ENCODE measurements at regions not wholly inside any gene's neighbourhood (a gene's known extent, or its start where the extent isn't known, plus 50 kb on each side); places are given as distances from the start of the nearest gene placed in this dataset.

DNA sequence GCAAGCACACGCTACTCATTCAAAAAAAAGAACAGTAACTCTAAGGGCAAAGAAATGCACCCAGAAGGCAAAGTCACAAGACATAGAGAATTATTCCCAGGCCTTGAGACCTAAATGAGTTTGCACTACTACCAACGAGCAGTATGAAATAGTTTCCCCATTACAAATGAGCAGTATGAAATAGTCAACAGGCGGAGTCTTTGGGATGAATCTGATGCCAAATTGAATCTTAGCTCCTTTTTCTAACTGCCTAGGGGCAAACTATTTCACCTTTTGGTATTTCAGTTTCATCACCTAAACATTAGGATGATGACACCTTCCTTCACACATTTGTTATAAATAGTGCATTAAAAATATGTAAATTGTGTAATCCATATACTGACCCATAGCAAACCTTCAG, 213.0 kb upstream of the FAT4 start:
- no peaks in the 10 kb centered on the region for H3K36me3 ChIP-seq (ENCODE audit: insufficient read depth, low read length)
- no peaks in the 10 kb centered on the region for H3K9me3 ChIP-seq (ENCODE audit: low read length)
- H3K9ac ChIP-seq (ENCODE audit: low read length): no peak overlapping the region
- no peak overlapping the region for H3K4me3 ChIP-seq (ENCODE audit: low read depth in 1 of 2, low read length in 2 of 2)
- no peaks in the 10 kb centered on the region for H3K27me3 ChIP-seq (ENCODE audit: control insufficient read depth in 1 of 2, insufficient read depth in 2 of 2, low read length in 2 of 2)
- H3K27ac ChIP-seq (ENCODE audit: low read depth, low read length): no peak overlapping the region
- no peaks in the 10 kb centered on the region for H3K4me1 ChIP-seq (ENCODE audit: insufficient read depth, low read length)

DNA sequence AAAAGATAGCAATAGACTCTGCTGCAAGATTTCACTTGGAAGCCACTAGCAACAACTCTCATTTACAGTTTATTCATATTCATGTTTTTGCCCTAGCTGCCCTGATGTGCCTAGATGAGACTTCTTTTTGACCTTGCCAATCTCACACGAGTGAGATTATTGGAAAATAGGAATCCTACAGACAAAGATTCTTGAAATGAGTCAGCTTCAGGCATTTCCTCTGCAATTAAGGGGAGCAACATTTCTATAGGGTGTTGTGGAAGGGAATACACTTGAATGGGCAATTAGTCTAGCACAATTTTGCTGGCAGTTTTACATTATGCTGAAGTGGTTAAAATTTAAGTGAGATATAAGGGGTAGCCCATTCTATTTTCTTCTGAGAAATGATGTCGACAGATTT, 217.0 kb upstream of the FAT4 start:
- H3K4me1 ChIP-seq (ENCODE audit: insufficient read depth, low read length): no peaks in the 10 kb centered on the region
- H3K27ac ChIP-seq (ENCODE audit: low read depth, low read length): no peak overlapping the region
- no peaks in the 10 kb centered on the region for H3K27me3 ChIP-seq (ENCODE audit: control insufficient read depth in 1 of 2, insufficient read depth in 2 of 2, low read length in 2 of 2)
- H3K9me3 ChIP-seq (ENCODE audit: low read length): no peaks in the 10 kb centered on the region
- H3K4me3 ChIP-seq (ENCODE audit: low read depth in 1 of 2, low read length in 2 of 2): no peak overlapping the region
- no peaks in the 10 kb centered on the region for H3K36me3 ChIP-seq (ENCODE audit: insufficient read depth, low read length)
- no peak overlapping the region for H3K9ac ChIP-seq (ENCODE audit: low read length)

DNA sequence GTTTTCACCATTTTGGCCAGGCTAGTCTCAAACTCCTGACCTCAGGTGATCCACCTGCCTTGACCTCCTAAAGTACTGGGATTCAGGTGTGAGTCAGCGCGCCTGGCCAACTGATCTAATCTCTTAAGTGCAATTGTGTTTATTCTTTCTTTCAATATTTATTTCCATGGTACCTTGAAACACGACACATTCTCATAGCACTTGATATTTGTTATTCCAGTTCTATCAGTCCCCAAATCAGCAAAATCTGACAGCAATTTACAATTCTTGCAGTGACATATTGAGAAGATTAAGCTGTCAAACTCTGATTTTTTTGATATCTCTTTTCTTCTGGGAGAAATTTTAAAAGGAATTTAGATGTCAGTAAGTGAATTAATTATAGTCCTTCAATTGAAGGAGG, 218.1 kb upstream of the FAT4 start:
- no peaks in the 10 kb centered on the region for H3K27me3 ChIP-seq (ENCODE audit: control insufficient read depth in 1 of 2, insufficient read depth in 2 of 2, low read length in 2 of 2)
- no peaks in the 10 kb centered on the region for H3K4me1 ChIP-seq (ENCODE audit: insufficient read depth, low read length)
- no peak overlapping the region for H3K4me3 ChIP-seq (ENCODE audit: low read depth in 1 of 2, low read length in 2 of 2)
- H3K36me3 ChIP-seq (ENCODE audit: insufficient read depth, low read length): no peaks in the 10 kb centered on the region
- no peaks in the 10 kb centered on the region for H3K9me3 ChIP-seq (ENCODE audit: low read length)
- no peak overlapping the region for H3K27ac ChIP-seq (ENCODE audit: low read depth, low read length)
- no peak overlapping the region for H3K9ac ChIP-seq (ENCODE audit: low read length)

DNA sequence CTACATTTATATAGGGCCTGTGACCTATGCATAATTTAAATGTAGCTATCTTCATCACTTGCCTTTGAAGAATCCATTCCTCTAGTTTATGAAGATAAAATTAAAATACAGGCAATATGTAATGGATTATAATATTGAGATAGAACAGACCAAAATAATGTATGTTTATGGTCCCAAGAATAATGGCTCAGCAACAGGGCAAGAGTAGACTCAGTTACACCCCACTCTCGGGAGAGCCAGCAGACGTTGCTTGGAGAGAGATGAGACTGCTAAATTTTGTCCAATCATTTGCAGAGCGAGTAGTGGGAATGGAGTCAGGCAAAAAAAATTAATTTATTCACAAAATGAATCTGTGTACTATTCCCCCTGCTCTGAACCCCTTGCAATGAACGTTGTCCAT, 223.2 kb upstream of the FAT4 start:
- no peak overlapping the region for H3K27ac ChIP-seq (ENCODE audit: low read depth, low read length)
- H3K4me1 ChIP-seq (ENCODE audit: insufficient read depth, low read length): no peaks in the 10 kb centered on the region
- no peaks in the 10 kb centered on the region for H3K9me3 ChIP-seq (ENCODE audit: low read length)
- H3K9ac ChIP-seq (ENCODE audit: low read length): no peak overlapping the region
- H3K36me3 ChIP-seq (ENCODE audit: insufficient read depth, low read length): no peaks in the 10 kb centered on the region
- no peaks in the 10 kb centered on the region for H3K27me3 ChIP-seq (ENCODE audit: control insufficient read depth in 1 of 2, insufficient read depth in 2 of 2, low read length in 2 of 2)
- H3K4me3 ChIP-seq (ENCODE audit: low read depth in 1 of 2, low read length in 2 of 2): no peak overlapping the region

DNA sequence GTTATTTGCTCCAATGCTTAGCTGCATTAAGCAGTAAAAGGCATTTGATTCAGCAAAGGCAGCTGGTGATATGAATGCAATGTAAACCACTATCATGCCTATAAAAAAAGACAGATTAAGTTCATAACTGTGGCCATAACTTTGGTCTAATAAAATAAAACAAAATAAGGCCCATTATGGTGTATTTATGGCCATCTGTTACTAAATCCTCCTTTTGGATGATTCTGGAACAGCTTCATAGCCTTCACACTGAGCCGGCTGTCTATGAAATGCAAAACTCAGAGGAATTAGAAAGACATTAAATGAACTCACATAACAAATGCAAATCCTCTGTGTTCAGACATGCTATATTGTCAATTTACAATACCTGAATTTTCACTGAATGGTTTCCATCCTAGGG, 223.7 kb upstream of the FAT4 start:
- H3K9me3 ChIP-seq (ENCODE audit: low read length): no peaks in the 10 kb centered on the region
- H3K4me3 ChIP-seq (ENCODE audit: low read depth in 1 of 2, low read length in 2 of 2): no peak overlapping the region
- H3K9ac ChIP-seq (ENCODE audit: low read length): no peak overlapping the region
- no peaks in the 10 kb centered on the region for H3K4me1 ChIP-seq (ENCODE audit: insufficient read depth, low read length)
- no peak overlapping the region for H3K27ac ChIP-seq (ENCODE audit: low read depth, low read length)
- no peaks in the 10 kb centered on the region for H3K36me3 ChIP-seq (ENCODE audit: insufficient read depth, low read length)
- H3K27me3 ChIP-seq (ENCODE audit: control insufficient read depth in 1 of 2, insufficient read depth in 2 of 2, low read length in 2 of 2): no peaks in the 10 kb centered on the region

DNA sequence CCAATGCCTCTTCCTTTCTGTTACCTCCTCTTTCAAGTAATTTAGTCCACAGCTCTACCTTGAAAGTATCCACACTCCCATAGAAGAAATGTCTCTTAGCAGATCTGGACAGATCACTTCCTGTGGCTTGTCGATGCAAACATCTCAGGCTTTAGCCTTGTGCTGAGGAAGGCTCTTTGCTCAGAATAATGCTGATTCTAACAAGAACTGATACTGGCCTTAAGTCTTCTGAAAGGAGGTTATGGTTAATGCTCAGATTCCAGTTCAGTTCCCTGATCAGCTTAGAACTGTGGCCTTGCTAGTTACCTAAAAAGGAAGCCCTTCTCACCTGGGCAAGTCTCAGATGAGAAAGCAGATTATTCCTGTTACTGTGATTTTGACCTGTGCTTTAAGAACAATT, 230.1 kb upstream of the FAT4 start:
- no peaks in the 10 kb centered on the region for H3K36me3 ChIP-seq (ENCODE audit: insufficient read depth, low read length)
- no peak overlapping the region for H3K4me3 ChIP-seq (ENCODE audit: low read depth in 1 of 2, low read length in 2 of 2)
- H3K4me1 ChIP-seq (ENCODE audit: insufficient read depth, low read length): no peaks in the 10 kb centered on the region
- no peaks in the 10 kb centered on the region for H3K27me3 ChIP-seq (ENCODE audit: control insufficient read depth in 1 of 2, insufficient read depth in 2 of 2, low read length in 2 of 2)
- no peak overlapping the region for H3K9ac ChIP-seq (ENCODE audit: low read length)
- no peaks in the 10 kb centered on the region for H3K9me3 ChIP-seq (ENCODE audit: low read length)
- H3K27ac ChIP-seq (ENCODE audit: low read depth, low read length): no peak overlapping the region

DNA sequence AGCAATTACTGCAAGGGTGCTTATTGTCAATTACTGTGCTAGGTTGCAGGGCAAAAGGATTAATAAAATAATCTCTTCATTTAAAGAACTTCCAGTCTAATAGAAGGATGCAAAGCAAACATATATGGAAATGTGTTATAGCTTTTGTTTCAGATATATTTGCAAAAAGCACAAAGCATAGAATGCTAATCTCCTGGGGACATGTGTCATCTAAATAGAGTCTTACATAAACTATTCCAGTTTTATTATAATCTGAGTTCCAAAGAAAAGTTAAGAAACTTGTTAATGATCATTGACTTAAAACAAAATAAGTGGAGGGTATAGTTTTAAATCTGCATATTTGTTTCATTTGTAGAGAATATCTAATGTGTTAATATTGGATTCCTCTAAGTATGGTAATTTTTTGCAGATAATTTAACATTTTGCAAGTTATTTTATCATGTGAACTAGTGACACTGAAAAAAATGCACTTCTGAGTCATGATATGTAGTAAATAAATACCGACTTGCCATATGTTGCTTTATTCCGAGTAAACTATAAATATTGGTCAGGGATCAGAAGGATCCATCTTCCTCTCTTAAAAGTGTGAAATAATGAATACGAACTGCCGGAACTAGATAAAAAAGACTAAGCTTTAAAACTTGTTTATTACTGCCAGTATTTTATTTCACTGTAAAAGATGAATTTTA, 231.9 kb upstream of the FAT4 start:
- no peak overlapping the region for H3K27ac ChIP-seq (ENCODE audit: low read depth, low read length)
- no peaks in the 10 kb centered on the region for H3K4me1 ChIP-seq (ENCODE audit: insufficient read depth, low read length)
- no peaks in the 10 kb centered on the region for H3K27me3 ChIP-seq (ENCODE audit: control insufficient read depth in 1 of 2, insufficient read depth in 2 of 2, low read length in 2 of 2)
- H3K36me3 ChIP-seq (ENCODE audit: insufficient read depth, low read length): no peaks in the 10 kb centered on the region
- H3K9me3 ChIP-seq (ENCODE audit: low read length): no peaks in the 10 kb centered on the region
- H3K4me3 ChIP-seq (ENCODE audit: low read depth in 1 of 2, low read length in 2 of 2): no peak overlapping the region
- no peak overlapping the region for H3K9ac ChIP-seq (ENCODE audit: low read length)

DNA sequence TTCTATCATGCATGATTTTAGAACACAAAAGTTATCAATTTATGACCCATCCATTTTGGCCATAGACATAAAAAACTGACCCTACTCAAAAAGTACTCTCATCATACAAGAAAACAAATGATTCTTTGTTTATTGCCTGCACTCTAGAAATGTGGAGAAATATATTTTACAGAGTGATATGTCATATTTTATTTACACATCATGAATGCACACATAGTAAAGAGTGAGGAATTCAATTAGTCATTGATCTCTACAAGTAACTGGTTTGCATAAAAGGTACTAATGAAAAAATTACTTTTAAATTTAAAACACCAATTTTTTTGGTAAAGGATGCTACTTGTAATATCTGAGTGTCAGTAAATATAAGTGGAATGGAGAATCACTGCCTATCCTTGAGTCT, 242.5 kb upstream of the FAT4 start:
- no peak overlapping the region for H3K27ac ChIP-seq (ENCODE audit: low read depth, low read length)
- H3K9ac ChIP-seq (ENCODE audit: low read length): no peak overlapping the region
- H3K4me1 ChIP-seq (ENCODE audit: insufficient read depth, low read length): no peaks in the 10 kb centered on the region
- H3K27me3 ChIP-seq (ENCODE audit: control insufficient read depth in 1 of 2, insufficient read depth in 2 of 2, low read length in 2 of 2): no peaks in the 10 kb centered on the region
- no peak overlapping the region for H3K4me3 ChIP-seq (ENCODE audit: low read depth in 1 of 2, low read length in 2 of 2)
- no peaks in the 10 kb centered on the region for H3K9me3 ChIP-seq (ENCODE audit: low read length)
- no peaks in the 10 kb centered on the region for H3K36me3 ChIP-seq (ENCODE audit: insufficient read depth, low read length)

DNA sequence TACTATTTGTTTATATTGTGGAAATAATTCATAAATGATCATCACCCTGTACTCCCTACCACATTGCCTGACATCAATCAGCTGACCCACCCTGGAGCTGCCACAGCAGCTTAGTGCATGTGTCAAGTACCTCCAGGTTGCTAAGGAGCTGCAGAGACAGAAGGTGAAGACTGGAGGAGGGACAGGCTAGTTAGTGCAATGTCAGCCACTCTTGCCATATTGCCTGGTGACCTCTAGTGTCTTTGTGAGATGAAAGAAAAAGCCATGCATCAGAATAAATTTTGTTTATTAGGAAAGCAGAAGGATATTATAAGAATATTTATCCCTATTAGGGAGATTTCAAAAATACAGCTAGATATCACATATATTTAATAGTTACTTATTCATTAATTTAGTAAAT, 243.9 kb upstream of the FAT4 start:
- H3K4me3 ChIP-seq (ENCODE audit: low read depth in 1 of 2, low read length in 2 of 2): no peak overlapping the region
- H3K27ac ChIP-seq (ENCODE audit: low read depth, low read length): no peak overlapping the region
- H3K4me1 ChIP-seq (ENCODE audit: insufficient read depth, low read length): no peaks in the 10 kb centered on the region
- H3K9ac ChIP-seq (ENCODE audit: low read length): no peak overlapping the region
- H3K36me3 ChIP-seq (ENCODE audit: insufficient read depth, low read length): no peaks in the 10 kb centered on the region
- H3K27me3 ChIP-seq (ENCODE audit: control insufficient read depth in 1 of 2, insufficient read depth in 2 of 2, low read length in 2 of 2): no peaks in the 10 kb centered on the region
- no peaks in the 10 kb centered on the region for H3K9me3 ChIP-seq (ENCODE audit: low read length)

DNA sequence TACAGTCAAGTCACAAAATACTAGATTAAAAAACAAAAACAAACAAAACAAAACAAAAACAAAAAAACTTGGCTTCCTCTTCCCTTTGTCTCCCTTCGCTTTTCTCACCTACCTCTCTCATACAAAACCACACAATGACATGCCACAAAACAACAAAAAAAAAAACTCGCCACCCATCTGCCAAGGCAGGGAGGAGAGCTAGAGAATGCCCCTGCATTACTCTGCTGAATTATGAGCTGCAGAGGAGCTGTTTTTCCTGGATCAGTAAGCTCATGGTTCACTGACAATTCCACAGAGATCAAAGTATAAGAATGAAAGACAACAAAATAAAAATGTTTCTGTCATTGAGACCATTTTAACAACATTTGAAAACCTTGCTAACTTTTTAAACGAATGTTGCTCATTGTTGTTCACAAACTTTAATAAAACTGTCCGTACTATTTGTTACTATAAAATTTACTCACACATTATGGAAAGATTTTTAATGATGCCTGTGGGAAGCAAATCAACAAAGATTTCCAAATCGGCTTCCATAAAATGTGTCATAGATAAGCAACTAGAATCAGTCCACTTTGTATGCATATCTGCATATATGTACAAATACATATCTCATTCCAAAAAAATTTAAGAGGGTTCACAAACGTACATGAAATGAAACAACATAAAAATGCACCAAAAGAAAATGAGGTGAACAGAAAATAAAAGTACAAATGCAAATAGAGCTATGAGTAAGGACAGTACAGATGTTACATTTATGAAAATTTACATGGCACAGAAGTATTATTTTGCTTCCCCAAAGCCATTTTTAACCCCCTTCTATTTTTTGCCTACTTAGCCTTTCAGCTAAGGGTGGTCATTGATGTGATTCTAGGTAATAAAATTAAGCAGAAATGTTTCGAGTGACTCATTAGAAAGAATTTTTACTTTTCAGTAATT, 252.4 kb upstream of the FAT4 start:
- H3K9me3 ChIP-seq (ENCODE audit: low read length): no peaks in the 10 kb centered on the region
- no peak overlapping the region for H3K4me3 ChIP-seq (ENCODE audit: low read depth in 1 of 2, low read length in 2 of 2)
- H3K9ac ChIP-seq (ENCODE audit: low read length): no peak overlapping the region
- H3K4me1 ChIP-seq (ENCODE audit: insufficient read depth, low read length): no peaks in the 10 kb centered on the region
- H3K36me3 ChIP-seq (ENCODE audit: insufficient read depth, low read length): no peaks in the 10 kb centered on the region
- no peak overlapping the region for H3K27ac ChIP-seq (ENCODE audit: low read depth, low read length)
- no peaks in the 10 kb centered on the region for H3K27me3 ChIP-seq (ENCODE audit: control insufficient read depth in 1 of 2, insufficient read depth in 2 of 2, low read length in 2 of 2)

DNA sequence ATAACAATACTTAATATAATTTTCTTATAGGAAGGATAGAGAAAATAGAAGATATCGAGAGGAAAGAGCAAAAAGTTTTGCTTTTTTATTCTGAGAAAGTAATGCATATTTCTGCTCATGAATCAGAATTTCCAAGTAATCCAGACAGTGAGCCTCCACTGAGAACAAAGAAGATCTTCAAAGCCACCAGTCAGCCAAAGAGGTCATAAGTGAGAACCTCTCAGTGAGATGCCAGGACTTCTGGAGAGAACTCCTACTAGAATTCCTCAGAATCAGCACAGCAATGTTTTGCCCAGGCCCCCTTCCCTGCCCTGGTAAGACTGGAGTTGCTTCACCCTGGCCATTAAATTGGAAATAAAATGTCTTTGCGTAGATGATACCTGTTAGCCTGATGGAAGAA, 254.4 kb upstream of the FAT4 start:
- Histone ChIP-seq H3K4me1 (ENCODE audit: insufficient read depth, low read length) (no peaks in the 10 kb centered on the region), H3K27ac (ENCODE audit: low read depth, low read length) (no peak overlapping the region), H3K9me3 (ENCODE audit: low read length) (no peaks in the 10 kb centered on the region), H3K27me3 (ENCODE audit: control insufficient read depth in 1 of 2, insufficient read depth in 2 of 2, low read length in 2 of 2) (no peaks in the 10 kb centered on the region), H3K4me3 (ENCODE audit: low read depth in 1 of 2, low read length in 2 of 2) (no peak overlapping the region), H3K9ac (ENCODE audit: low read length) (no peak overlapping the region), H3K36me3 (ENCODE audit: insufficient read depth, low read length) (no peaks in the 10 kb centered on the region)

DNA sequence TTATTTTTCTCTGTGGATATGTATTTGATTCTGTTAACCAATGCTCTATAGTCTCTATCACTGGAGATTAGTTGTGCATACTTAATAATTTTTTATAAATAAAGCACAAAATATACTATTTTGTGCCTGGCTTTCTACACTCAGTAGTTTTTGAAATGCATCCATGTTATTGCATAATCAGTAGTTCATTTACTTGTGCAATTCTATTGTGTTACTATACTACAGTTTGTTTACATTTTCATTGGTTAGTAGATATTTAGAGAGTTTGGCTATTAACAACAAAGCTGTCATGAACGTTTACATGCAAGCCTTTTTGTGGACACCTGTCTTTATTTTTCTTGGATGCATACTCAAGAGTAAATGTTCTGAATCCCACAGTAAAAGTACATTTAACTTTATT, 265.0 kb upstream of the FAT4 start:
- no peaks in the 10 kb centered on the region for H3K27me3 ChIP-seq (ENCODE audit: control insufficient read depth in 1 of 2, insufficient read depth in 2 of 2, low read length in 2 of 2)
- no peaks in the 10 kb centered on the region for H3K9me3 ChIP-seq (ENCODE audit: low read length)
- H3K4me1 ChIP-seq (ENCODE audit: insufficient read depth, low read length): no peaks in the 10 kb centered on the region
- H3K27ac ChIP-seq (ENCODE audit: low read depth, low read length): no peak overlapping the region
- H3K4me3 ChIP-seq (ENCODE audit: low read depth in 1 of 2, low read length in 2 of 2): no peak overlapping the region
- no peaks in the 10 kb centered on the region for H3K36me3 ChIP-seq (ENCODE audit: insufficient read depth, low read length)
- no peak overlapping the region for H3K9ac ChIP-seq (ENCODE audit: low read length)
